Astrocyte (in vitro differentiated cells and primary cell): ENCODE measurements at regions not wholly inside any gene's neighbourhood (a gene's known extent, or its start where the extent isn't known, plus 50 kb on each side); places are given as distances from the start of the nearest gene placed in this dataset.

ENCODE experiments used
- DNase-seq: peaks from one replicate; pipeline ENCODE4 v3.0.0-alpha.2; 2010; ENCODE audit warnings: low read depth
- FAIRE-seq: peaks from 2 replicates; lab custom pipeline; 2011; peaks lifted over from hg19 to GRCh38; lab: Jason Lieb, UNC
- H2AFZ ChIP-seq: 2 replicates; pipeline ENCODE4 v1.6.0; 2012; ENCODE audit warnings: low read depth, low read length, inconsistent platforms
- H3K27ac ChIP-seq: 2 replicates; pipeline ENCODE4 v1.5.1; 2011; ENCODE audit warnings: low read depth, low read length, inconsistent platforms
- H3K27me3 ChIP-seq: 2 replicates; pipeline ENCODE4 v1.6.0; 2011; ENCODE audit warnings: low read length, inconsistent platforms; ENCODE audit not compliant: insufficient read depth
- H3K36me3 ChIP-seq: 2 replicates; pipeline ENCODE4 v1.5.1; 2011; ENCODE audit warnings: low read length, inconsistent platforms; ENCODE audit not compliant: insufficient read depth
- H3K4me1 ChIP-seq: 2 replicates; pipeline ENCODE4 v1.5.1; 2011; ENCODE audit warnings: low read length, inconsistent platforms; ENCODE audit not compliant: insufficient read depth
- H3K4me2 ChIP-seq: 2 replicates; pipeline ENCODE4 v1.6.0; 2012; ENCODE audit warnings: low read length, inconsistent platforms
- H3K4me3 ChIP-seq: 2 replicates; pipeline ENCODE4 v1.5.1; 2011; ENCODE audit warnings: low read depth, mild to moderate bottlenecking, low read length, inconsistent platforms; ENCODE audit not compliant: insufficient read depth
- H3K79me2 ChIP-seq: 2 replicates; pipeline ENCODE4 v1.6.0; 2012; ENCODE audit warnings: mild to moderate bottlenecking, low read length, inconsistent platforms; ENCODE audit not compliant: insufficient read depth
- H3K9ac ChIP-seq: 2 replicates; pipeline ENCODE4 v1.6.0; 2012; ENCODE audit warnings: mild to moderate bottlenecking, low read length, inconsistent platforms
- H3K9me3 ChIP-seq: 2 replicates; pipeline ENCODE4 v1.5.1; 2012; ENCODE audit warnings: low read depth, mild to moderate bottlenecking, low read length, inconsistent platforms; ENCODE audit not compliant: insufficient read depth
- H4K20me1 ChIP-seq: 2 replicates; pipeline ENCODE4 v1.6.0; 2012; ENCODE audit warnings: low read length, inconsistent platforms; ENCODE audit not compliant: insufficient read depth
- H3K27ac Mint-ChIP-seq: one replicate; pipeline ENCODE4 v1.8.0; 2021; ENCODE audit warnings: mild to moderate bottlenecking, mixed read lengths; ENCODE audit not compliant: unreplicated experiment
- H3K27me3 Mint-ChIP-seq: one replicate; pipeline ENCODE4 v1.8.0; 2021; ENCODE audit warnings: low read depth, mixed read lengths; ENCODE audit not compliant: unreplicated experiment
- H3K36me3 Mint-ChIP-seq: one replicate; pipeline ENCODE4 v1.8.0; 2021; ENCODE audit warnings: low read depth, mixed read lengths; ENCODE audit not compliant: unreplicated experiment
- H3K4me1 Mint-ChIP-seq: one replicate; pipeline ENCODE4 v1.8.0; 2021; ENCODE audit warnings: low read depth, mixed read lengths; ENCODE audit not compliant: unreplicated experiment
- H3K4me3 Mint-ChIP-seq: one replicate; pipeline ENCODE4 v1.8.0; 2021; ENCODE audit warnings: mild to moderate bottlenecking, moderate library complexity, mixed read lengths; ENCODE audit not compliant: unreplicated experiment
- H3K9me3 Mint-ChIP-seq: one replicate; pipeline ENCODE4 v1.8.0; 2021; ENCODE audit warnings: mild to moderate bottlenecking, mixed read lengths; ENCODE audit not compliant: unreplicated experiment
- CTCF ChIP-seq: IDR thresholded peaks from 2 replicates; pipeline ENCODE4 v1.5.1; 2011; ENCODE audit warnings: low read depth, mild to moderate bottlenecking, inconsistent platforms, low read length, moderate library complexity; ENCODE audit not compliant: insufficient read depth
- EZH2 ChIP-seq: IDR thresholded peaks from 2 replicates; pipeline ENCODE4 v1.6.1; 2012; ENCODE audit warnings: mild to moderate bottlenecking, low read length, inconsistent platforms; ENCODE audit not compliant: insufficient read depth

GRCh38 chr6:167569041-167569805, 244.3 kb downstream of the TTLL2 start:
- H3K36me3 ChIP-seq: no peaks in the 10 kb centered on the region
- Mint-ChIP-seq H3K4me3 (no peak overlapping the region), H3K27ac (no peak overlapping the region), H3K4me1 (peaks cover 2% of the 10 kb centered on the region), H3K9me3 (no peaks in the 10 kb centered on the region), H3K36me3 (no peaks in the 10 kb centered on the region), H3K27me3 (peaks cover 37% of the 10 kb centered on the region)
- no peak overlapping the region for H3K27ac ChIP-seq
- H3K4me2 ChIP-seq: no peak overlapping the region
- H3K4me1 ChIP-seq: no peaks in the 10 kb centered on the region
- no peak for FAIRE-seq
- no peak for DNase-seq
- no peaks in the 10 kb centered on the region for H3K79me2 ChIP-seq
- no peak overlapping the region for H2AFZ ChIP-seq
- no peaks in the 10 kb centered on the region for H3K9me3 ChIP-seq
- no peak overlapping the region for H3K4me3 ChIP-seq
- TF ChIP-seq EZH2 (no peak), CTCF (no peak)
- peaks cover 3% of the 10 kb centered on the region for H3K27me3 ChIP-seq
- no peak overlapping the region for H3K9ac ChIP-seq
- no peaks in the 10 kb centered on the region for H4K20me1 ChIP-seq

- no peak overlapping the region for H3K9ac ChIP-seq
- no peaks in the 10 kb centered on the region for H3K9me3 ChIP-seq
- Mint-ChIP-seq H3K9me3 (no peaks in the 10 kb centered on the region), H3K36me3 (no peaks in the 10 kb centered on the region), H3K27ac (no peak overlapping the region), H3K27me3 (peaks cover 32% of the 10 kb centered on the region), H3K4me1 (peaks cover 2% of the 10 kb centered on the region), H3K4me3 (no peak overlapping the region)
- no peaks in the 10 kb centered on the region for H3K79me2 ChIP-seq
- no peak overlapping the region for H2AFZ ChIP-seq
- DNase-seq (no peak), FAIRE-seq (no peak)
- H3K36me3 ChIP-seq: no peaks in the 10 kb centered on the region
- H3K4me2 ChIP-seq: no peak overlapping the region
- H4K20me1 ChIP-seq: no peaks in the 10 kb centered on the region
- no peak overlapping the region for H3K27ac ChIP-seq
- no peak overlapping the region for H3K4me3 ChIP-seq
- no peak for TF ChIP-seq CTCF
- TF ChIP-seq EZH2: no peak
- H3K4me1 ChIP-seq: no peaks in the 10 kb centered on the region
- peaks cover 3% of the 10 kb centered on the region for H3K27me3 ChIP-seq
These were observed 245.0 kb downstream of the TTLL2 start for GRCh38 chr6:167569879-167570278.
